ENCODE measurements at regions not wholly inside any gene's neighbourhood (a gene's known extent, or its start where the extent isn't known, plus 50 kb on each side); places are given as distances from the start of the nearest gene placed in this dataset.

DNA sequence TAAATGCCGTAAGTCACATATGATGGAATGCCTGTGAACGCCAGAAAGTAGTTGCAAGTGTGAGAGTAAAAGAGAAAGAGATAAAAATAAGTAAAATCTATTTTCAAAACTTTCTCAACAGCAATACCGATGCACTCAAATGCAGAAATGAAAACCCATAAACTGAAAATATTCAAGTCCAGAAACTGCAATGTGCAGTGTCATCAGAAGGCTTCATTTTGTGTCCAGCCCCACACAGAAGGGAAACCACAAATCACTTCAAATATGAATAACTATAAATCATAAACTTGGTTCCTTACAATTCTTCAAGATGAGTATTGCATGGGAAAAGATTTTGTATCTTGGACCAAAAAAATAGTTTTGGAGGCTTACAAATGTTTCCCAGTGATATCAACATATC, 375.2 kb upstream of the ANO5 start:
- H3K4me1 ChIP-seq, result no peaks in the 10 kb centered on the region
- ATAC-seq (no peak), DNase-seq (no peak)
- no peaks in the 10 kb centered on the region for H3K36me3 ChIP-seq
- peaks cover 0 to 8% (median 0%) of the 10 kb centered on the region in 11 donors for H3K9me3 ChIP-seq
- 87 to 91% methylated on average over 3 of the region's 3 CpGs for WGBS, 2 donors
- TF ChIP-seq, protein P1, sequence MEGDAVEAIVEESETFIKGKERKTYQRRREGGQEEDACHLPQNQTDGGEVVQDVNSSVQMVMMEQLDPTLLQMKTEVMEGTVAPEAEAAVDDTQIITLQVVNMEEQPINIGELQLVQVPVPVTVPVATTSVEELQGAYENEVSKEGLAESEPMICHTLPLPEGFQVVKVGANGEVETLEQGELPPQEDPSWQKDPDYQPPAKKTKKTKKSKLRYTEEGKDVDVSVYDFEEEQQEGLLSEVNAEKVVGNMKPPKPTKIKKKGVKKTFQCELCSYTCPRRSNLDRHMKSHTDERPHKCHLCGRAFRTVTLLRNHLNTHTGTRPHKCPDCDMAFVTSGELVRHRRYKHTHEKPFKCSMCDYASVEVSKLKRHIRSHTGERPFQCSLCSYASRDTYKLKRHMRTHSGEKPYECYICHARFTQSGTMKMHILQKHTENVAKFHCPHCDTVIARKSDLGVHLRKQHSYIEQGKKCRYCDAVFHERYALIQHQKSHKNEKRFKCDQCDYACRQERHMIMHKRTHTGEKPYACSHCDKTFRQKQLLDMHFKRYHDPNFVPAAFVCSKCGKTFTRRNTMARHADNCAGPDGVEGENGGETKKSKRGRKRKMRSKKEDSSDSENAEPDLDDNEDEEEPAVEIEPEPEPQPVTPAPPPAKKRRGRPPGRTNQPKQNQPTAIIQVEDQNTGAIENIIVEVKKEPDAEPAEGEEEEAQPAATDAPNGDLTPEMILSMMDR (IDR thresholded peaks at IDR 0.05), result no peak
- intact Hi-C loops (cut with DNase I), result loop anchor here in 1 of 10 donors (10.0 kb wide), 1 partner anchor 317 kb away; no protein-coding TSS in a partner anchor
- peaks cover 0 to 4% (median 0%) of the 10 kb centered on the region in 7 donors for H3K27me3 ChIP-seq
- no peak overlapping the region for H3K4me3 ChIP-seq
- no peak overlapping the region for H3K27ac ChIP-seq

DNA sequence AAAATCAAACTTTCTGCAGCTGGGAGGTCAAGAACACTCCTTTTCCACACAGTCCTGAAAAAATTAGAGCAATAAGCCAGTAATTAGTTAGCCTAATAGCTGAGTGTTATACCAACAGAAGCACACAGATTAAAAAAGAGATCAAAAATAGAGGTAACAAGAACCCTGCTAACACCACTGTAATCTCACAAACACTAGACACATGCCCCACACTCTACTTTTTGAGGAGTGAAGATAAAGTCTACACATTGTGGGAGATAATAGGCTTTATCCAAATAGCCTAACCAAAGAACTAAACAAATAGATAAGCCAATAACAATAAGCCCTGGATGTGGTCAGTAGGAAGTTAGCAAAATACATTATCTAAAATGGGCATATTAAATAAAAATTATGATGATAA, 372.7 kb upstream of the ANO5 start:
- Histone ChIP-seq H3K9me3 (no peaks in the 10 kb centered on the region), H3K27ac (no peak overlapping the region), H3K4me3 (no peak overlapping the region), H3K27me3 (peaks cover 0 to 4% (median 0%) of the 10 kb centered on the region in 7 donors), H3K36me3 (no peaks in the 10 kb centered on the region), H3K4me1 (no peaks in the 10 kb centered on the region)
- intact Hi-C loops (cut with DNase I), result no loop called here
- TF ChIP-seq, protein P1 (IDR thresholded peaks at IDR 0.05), result no peak
- no peak for DNase-seq
- no peak for ATAC-seq

DNA sequence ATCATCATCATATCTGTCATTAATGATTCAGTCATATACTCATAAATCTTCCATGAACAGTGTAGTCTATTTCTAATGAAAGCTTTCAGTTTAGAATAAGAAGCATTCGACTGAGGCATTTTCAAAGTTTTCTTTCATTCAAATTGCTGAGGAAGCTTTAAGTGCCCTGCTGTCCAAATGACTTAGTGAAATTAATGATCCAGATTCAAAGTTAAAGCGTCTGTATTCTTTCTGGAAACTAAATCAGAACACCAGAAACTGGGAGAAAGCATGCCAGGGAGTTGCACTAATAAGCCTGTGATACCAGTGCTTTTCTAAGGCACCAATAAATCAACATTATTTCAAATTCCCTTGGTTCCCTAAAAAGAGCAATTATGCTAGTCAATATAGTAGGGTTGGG, 367.8 kb upstream of the ANO5 start:
- Histone ChIP-seq H3K36me3 (no peaks in the 10 kb centered on the region), H3K9me3 (no peaks in the 10 kb centered on the region), H3K4me3 (no peak overlapping the region), H3K4me1 (no peaks in the 10 kb centered on the region), H3K27me3 (peaks cover 0 to 4% (median 0%) of the 10 kb centered on the region in 7 donors), H3K27ac (no peak overlapping the region)
- DNase-seq, result no peak
- TF ChIP-seq, protein P1 (IDR thresholded peaks at IDR 0.05), result no peak
- intact Hi-C loops (cut with DNase I), result no loop called here
- WGBS, 2 donors, result 74 to 75% methylated on average over 2 of the region's 2 CpGs
- no peak for ATAC-seq

DNA sequence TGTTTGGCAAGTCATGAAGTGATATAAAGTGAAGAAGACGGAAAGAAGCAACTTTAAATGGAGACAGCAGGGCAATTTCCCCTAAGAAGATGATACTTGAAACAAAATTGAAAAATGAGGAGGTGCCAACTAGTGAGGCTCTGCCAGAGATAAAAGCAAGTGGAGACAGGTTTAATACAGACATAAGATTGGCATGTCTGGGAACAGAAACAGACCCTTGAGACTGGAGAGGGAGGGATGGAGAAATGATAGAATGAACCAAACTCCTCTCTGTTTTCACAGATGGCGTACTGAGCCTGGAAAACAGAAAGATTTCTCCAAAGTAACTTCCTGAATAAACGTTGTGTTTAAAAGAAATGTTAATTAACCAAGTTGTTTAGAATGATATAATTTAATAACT, 354.5 kb upstream of the ANO5 start:
- Histone ChIP-seq H3K9me3 (peaks cover 0 to 7% (median 0%) of the 10 kb centered on the region in 11 donors), H3K27ac (no peak overlapping the region), H3K27me3 (no peaks in the 10 kb centered on the region), H3K4me3 (no peak overlapping the region), H3K36me3 (no peaks in the 10 kb centered on the region), H3K4me1 (no peaks in the 10 kb centered on the region)
- DNase-seq (no peak), ATAC-seq (no peak)
- TF ChIP-seq, protein P1 (IDR thresholded peaks at IDR 0.05), result no peak
- 60 to 67% methylated on average over 3 of the region's 3 CpGs for WGBS, 2 donors
- intact Hi-C loops (cut with DNase I), result no loop called here
